Stimulated activated CD4-positive, alpha-beta T cell treated with anti-CD3 and anti-CD28 coated beads, Interleukin-15, amount 100 ng/mL, for 24 hours (primary cell): ENCODE measurements at regions not wholly inside any gene's neighbourhood (a gene's known extent, or its start where the extent isn't known, plus 50 kb on each side); places are given as distances from the start of the nearest gene placed in this dataset.
"Not testable (repeated sequence)": the region's sequence is repeated elsewhere in the genome, so short reads cannot be mapped to it uniquely, and the experiment has no call there.

Source experiments
- DNase-seq: peaks from one replicate; pipeline ENCODE4 v3.0.0-alpha.2; 2020

GRCh38 chr7:4527988-4528636, 154.0 kb upstream of the FOXK1 start:
- DNase-seq = no peak

GRCh38 chr7:4531236-4531635, 150.9 kb upstream of the FOXK1 start:
- DNase-seq = no peak

GRCh38 chr7:4533339-4533738, 148.8 kb upstream of the FOXK1 start:
- not testable (repeated sequence) for DNase-seq

- DNase-seq = no peak
These were observed 132.4 kb upstream of the FOXK1 start for GRCh38 chr7:4549681-4550080.

GRCh38 chr7:4550117-4550516, 132.0 kb upstream of the FOXK1 start:
- DNase-seq = no peak

- no peak for DNase-seq
These were observed 129.1 kb upstream of the FOXK1 start for GRCh38 chr7:4552985-4553384.

GRCh38 chr7:4556868-4557793, 125.0 kb upstream of the FOXK1 start:
- DNase-seq = no peak

- DNase-seq = no peak
These were observed 120.3 kb upstream of the FOXK1 start for GRCh38 chr7:4561795-4562194.

- DNase-seq = no peak
These were observed 115.4 kb upstream of the FOXK1 start for GRCh38 chr7:4566714-4567113.

- no peak for DNase-seq
These were observed 107.2 kb upstream of the FOXK1 start for GRCh38 chr7:4574851-4575250.

GRCh38 chr7:4575254-4575653, 106.8 kb upstream of the FOXK1 start:
- DNase-seq = no peak

GRCh38 chr7:4602905-4603842, 78.9 kb upstream of the FOXK1 start:
- DNase-seq = no peak

- DNase-seq = no peak
These were observed 78.3 kb upstream of the FOXK1 start for GRCh38 chr7:4603843-4604231.

- DNase-seq = no peak
These were observed 77.6 kb upstream of the FOXK1 start for GRCh38 chr7:4604456-4604940.

GRCh38 chr7:4606797-4607196, 75.3 kb upstream of the FOXK1 start:
- DNase-seq = no peak

- DNase-seq = no peak
These were observed 74.8 kb upstream of the FOXK1 start for GRCh38 chr7:4607311-4607729.

GRCh38 chr7:4609576-4609975, 72.5 kb upstream of the FOXK1 start:
- DNase-seq = not testable (repeated sequence)

GRCh38 chr7:4610768-4611467, 71.2 kb upstream of the FOXK1 start:
- DNase-seq = peak; percentile 43

- DNase-seq = no peak
These were observed 69.9 kb upstream of the FOXK1 start for GRCh38 chr7:4612237-4612636.

- no peak for DNase-seq
These were observed 68.9 kb upstream of the FOXK1 start for GRCh38 chr7:4612939-4613841.

- DNase-seq = no peak
These were observed 68.1 kb upstream of the FOXK1 start for GRCh38 chr7:4613846-4614548.
